HL-60 (cell line): ENCODE measurements at regions not wholly inside any gene's neighbourhood (a gene's known extent, or its start where the extent isn't known, plus 50 kb on each side); places are given as distances from the start of the nearest gene placed in this dataset.

ENCODE experiments used
- DNase-seq, 2 experiments: peaks; one replicate each; pipeline ENCODE4 v3.0.0-alpha.2; 2010 to 2020; ENCODE audit warnings: low read depth in 1 of 2, low spot score in 1 of 2
- H3K27ac ChIP-seq: fragments of 250-450 bp; sonication (Bioruptor Pico); replicated peaks from 2 replicates; pipeline ENCODE4 v1.5.1; 2020; ENCODE audit warnings: mild to moderate bottlenecking, moderate library complexity
- H3K27me3 ChIP-seq: fragments of 250-450 bp; sonication (Bioruptor Pico); 2 replicates; pipeline ENCODE4 v1.5.1; 2021; ENCODE audit warnings: mild to moderate bottlenecking, moderate library complexity; ENCODE audit not compliant: insufficient read depth, poor library complexity, severe bottlenecking
- H3K4me3 ChIP-seq: replicated peaks from 2 replicates; pipeline ENCODE4 v1.5.1; 2011; ENCODE audit warnings: mild to moderate bottlenecking, control low read depth, low read length; ENCODE audit not compliant: insufficient read depth
- GABPA ChIP-seq: IDR thresholded peaks from 2 replicates; pipeline ENCODE4 v1.6.1; 2012; ENCODE audit warnings: low read depth
- POLR2AphosphoS5 ChIP-seq: IDR thresholded peaks from 2 replicates; pipeline ENCODE4 v1.6.1; 2012; ENCODE audit warnings: low read depth
- SPI1 ChIP-seq: IDR thresholded peaks from 2 replicates; pipeline ENCODE4 v1.6.1; 2012; ENCODE audit warnings: low read depth, mild to moderate bottlenecking, borderline replicate concordance
- TF ChIP-seq, protein P1 (sequence below): IDR thresholded peaks from 2 replicates; pipeline ENCODE4 v1.6.1; 2012; ENCODE audit warnings: low read depth; ENCODE audit not compliant: insufficient replicate concordance
- TF ChIP-seq, protein P2 (sequence below): IDR thresholded peaks from one replicate; pipeline ENCODE4 v1.5.1; 2011; ENCODE audit warnings: low read length, control low read depth, inconsistent platforms; ENCODE audit not compliant: insufficient read depth

DNA sequence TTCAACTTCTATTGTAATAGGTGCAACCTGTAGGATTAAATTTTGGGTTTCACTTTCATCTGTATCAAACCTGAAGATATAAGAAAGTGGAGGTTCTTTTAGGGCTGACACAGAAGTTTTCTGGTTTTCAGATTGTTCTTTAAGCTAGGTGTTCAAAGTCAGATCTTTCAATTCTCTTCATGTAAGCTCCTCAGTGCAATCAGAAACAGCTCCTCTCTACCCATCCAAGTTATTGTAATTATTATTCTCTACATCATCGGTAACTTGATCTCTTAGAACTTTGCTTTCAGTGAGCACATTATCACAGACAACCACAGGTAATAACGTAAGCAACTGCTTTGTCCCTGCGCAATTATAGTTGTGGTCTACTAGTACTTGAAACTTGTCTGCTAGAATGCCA, 179.4 kb downstream of the MYCN start:
- TF ChIP-seq GABPA: no peak
- TF ChIP-seq, protein P1, sequence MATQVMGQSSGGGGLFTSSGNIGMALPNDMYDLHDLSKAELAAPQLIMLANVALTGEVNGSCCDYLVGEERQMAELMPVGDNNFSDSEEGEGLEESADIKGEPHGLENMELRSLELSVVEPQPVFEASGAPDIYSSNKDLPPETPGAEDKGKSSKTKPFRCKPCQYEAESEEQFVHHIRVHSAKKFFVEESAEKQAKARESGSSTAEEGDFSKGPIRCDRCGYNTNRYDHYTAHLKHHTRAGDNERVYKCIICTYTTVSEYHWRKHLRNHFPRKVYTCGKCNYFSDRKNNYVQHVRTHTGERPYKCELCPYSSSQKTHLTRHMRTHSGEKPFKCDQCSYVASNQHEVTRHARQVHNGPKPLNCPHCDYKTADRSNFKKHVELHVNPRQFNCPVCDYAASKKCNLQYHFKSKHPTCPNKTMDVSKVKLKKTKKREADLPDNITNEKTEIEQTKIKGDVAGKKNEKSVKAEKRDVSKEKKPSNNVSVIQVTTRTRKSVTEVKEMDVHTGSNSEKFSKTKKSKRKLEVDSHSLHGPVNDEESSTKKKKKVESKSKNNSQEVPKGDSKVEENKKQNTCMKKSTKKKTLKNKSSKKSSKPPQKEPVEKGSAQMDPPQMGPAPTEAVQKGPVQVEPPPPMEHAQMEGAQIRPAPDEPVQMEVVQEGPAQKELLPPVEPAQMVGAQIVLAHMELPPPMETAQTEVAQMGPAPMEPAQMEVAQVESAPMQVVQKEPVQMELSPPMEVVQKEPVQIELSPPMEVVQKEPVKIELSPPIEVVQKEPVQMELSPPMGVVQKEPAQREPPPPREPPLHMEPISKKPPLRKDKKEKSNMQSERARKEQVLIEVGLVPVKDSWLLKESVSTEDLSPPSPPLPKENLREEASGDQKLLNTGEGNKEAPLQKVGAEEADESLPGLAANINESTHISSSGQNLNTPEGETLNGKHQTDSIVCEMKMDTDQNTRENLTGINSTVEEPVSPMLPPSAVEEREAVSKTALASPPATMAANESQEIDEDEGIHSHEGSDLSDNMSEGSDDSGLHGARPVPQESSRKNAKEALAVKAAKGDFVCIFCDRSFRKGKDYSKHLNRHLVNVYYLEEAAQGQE: no peak
- H3K27ac ChIP-seq: no peak overlapping the region
- H3K4me3 ChIP-seq: no peak overlapping the region
- DNase-seq: no peak
- no peaks in the 10 kb centered on the region for H3K27me3 ChIP-seq

DNA sequence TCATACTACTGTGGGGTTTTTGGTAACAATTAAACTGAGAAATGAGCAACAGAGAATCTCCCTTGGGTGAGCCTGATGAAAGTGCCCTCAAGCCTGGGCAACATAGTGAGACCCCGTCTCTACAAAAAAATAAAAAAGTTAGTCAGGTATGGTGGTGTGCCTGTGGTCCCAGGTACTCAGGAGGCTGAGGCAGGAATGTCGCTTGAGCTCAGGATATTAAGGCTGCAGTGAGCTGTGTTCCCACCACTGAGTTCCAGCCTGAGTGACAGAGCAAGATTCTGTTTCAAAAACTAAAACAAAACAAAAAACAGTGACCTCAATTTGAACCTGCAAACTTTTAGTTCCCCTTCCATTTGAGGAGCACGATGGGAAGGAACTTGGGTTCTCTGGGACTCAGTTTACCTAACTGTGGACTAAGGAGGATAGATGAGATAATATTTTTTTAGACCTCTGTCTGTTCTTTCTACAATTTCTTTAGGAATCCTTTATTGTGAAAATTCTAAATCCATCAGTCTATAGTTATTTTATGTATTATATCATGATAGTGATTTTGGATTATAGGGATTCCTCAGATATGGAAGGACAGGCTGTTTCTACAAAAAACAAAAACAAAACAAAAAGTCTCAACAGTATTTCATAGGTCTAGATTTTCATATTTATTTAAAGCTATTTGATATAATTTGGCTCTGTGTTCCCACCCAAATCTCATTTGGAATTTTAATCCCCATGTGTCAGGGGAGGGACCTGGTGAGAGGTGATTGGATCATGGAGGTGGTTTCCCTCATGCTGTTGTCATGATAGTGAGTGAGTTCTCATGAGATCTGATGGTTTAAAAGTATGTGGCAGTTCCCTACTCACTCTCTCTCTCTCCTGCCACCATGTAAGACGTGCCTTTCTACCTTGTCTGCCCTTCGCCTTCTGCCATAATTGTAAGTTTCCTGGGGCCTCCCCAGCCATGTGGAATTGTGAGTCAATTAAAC, 178.6 kb downstream of the MYCN start:
- no peak overlapping the region for H3K27ac ChIP-seq
- H3K4me3 ChIP-seq: no peak overlapping the region
- DNase-seq: no peak
- H3K27me3 ChIP-seq: no peaks in the 10 kb centered on the region
- TF ChIP-seq, protein P2, sequence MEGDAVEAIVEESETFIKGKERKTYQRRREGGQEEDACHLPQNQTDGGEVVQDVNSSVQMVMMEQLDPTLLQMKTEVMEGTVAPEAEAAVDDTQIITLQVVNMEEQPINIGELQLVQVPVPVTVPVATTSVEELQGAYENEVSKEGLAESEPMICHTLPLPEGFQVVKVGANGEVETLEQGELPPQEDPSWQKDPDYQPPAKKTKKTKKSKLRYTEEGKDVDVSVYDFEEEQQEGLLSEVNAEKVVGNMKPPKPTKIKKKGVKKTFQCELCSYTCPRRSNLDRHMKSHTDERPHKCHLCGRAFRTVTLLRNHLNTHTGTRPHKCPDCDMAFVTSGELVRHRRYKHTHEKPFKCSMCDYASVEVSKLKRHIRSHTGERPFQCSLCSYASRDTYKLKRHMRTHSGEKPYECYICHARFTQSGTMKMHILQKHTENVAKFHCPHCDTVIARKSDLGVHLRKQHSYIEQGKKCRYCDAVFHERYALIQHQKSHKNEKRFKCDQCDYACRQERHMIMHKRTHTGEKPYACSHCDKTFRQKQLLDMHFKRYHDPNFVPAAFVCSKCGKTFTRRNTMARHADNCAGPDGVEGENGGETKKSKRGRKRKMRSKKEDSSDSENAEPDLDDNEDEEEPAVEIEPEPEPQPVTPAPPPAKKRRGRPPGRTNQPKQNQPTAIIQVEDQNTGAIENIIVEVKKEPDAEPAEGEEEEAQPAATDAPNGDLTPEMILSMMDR: no peak

DNA sequence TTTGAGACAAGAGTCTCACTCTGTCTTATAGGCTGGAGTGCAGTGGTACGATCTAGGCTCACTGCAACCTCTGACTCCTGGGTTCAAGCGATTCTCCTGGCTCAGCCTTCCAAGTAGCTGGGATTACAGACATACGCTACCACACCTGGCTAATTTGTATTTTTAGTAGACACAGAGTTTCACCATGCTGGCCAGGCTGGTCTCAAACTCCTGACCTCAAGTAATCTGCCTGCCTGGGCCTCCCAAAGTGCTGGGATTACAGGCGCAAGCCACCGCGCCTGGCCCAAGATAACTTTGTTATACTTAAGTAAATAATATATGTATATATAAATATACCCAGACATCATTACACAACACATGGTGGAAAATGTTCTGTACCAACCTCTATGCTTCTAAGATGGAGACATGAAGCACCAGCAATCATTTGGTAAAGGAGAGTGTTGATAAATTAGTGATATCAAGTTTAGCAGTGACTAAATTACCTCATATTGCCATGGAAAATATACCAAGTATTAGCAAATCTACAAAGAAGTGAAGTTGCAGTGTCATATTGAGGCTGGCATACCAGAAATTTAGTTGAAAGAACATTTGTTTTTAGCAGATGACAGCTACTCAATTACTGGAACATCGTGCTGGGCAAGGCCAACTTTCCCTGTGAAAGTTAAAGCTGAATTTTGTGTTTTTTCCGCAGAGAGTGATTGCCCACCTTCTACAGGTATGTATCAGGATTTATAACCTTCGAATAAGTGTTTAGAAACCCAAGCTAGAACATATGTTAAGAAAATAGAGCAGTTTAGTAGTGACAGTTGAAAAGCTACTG, 177.7 kb downstream of the MYCN start:
- Histone ChIP-seq H3K4me3 (no peak overlapping the region), H3K27ac (no peak overlapping the region), H3K27me3 (no peaks in the 10 kb centered on the region)
- no peak for DNase-seq
- no peak for TF ChIP-seq POLR2AphosphoS5
- TF ChIP-seq, protein P2: no peak
- TF ChIP-seq SPI1: no peak
- TF ChIP-seq, protein P1: no peak
- no peak for TF ChIP-seq GABPA

DNA sequence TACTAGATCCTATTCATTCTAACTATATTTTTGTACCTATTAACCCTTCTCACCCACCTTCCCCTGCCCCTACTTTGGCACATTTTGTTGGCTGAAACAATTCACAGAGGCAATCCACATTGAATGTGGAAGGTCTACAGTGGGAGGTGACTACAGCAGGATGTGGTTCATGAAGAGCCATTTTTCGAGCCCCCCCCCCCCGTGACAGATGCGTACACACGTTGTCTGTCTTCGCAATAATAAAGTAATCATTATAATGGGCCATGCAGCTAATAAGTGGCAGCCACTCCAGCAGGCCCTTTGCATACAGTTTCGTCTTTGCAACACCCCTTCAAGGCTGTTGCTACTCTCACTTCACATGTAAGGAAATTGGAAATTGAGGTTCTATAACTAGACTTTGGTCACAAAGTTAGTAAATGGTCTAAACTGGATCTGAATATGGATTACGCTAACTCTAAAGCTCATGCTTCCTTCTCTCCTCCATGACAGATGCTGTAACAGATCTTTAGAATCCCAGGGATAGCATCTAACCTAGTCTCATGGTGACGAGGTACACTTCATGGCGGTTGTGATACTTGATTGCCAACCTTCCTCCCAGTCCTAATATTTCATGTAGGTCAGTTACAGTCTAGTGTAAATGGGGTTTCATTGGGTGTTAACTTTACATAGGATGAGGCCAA, 176.8 kb downstream of the MYCN start:
- no peak overlapping the region for H3K27ac ChIP-seq
- no peak for DNase-seq
- H3K27me3 ChIP-seq: no peaks in the 10 kb centered on the region
- no peak for TF ChIP-seq POLR2AphosphoS5
- TF ChIP-seq GABPA: no peak
- TF ChIP-seq, protein P1: no peak
- no peak for TF ChIP-seq SPI1
- TF ChIP-seq, protein P2: no peak
- H3K4me3 ChIP-seq: no peak overlapping the region
